Effector memory CD8-positive, alpha-beta T cell (primary cell): ENCODE measurements at regions not wholly inside any gene's neighbourhood (a gene's known extent, or its start where the extent isn't known, plus 50 kb on each side); places are given as distances from the start of the nearest gene placed in this dataset.
"Not testable (repeated sequence)": the region's sequence is repeated elsewhere in the genome, so short reads cannot be mapped to it uniquely, and the experiment has no call there.

Source experiments
- ATAC-seq: fragments of 150-1000 bp; cut with Tn5 transposase; replicated peaks from 2 replicates; pipeline ENCODE4 v1.10.0; 2021; ENCODE audit warnings: mild to moderate bottlenecking, moderate library complexity
- DNase-seq, 3 experiments: peaks; one replicate each; pipeline ENCODE4 v3.0.0; 2021
- H3K27ac Mint-ChIP-seq, 2 donors: one replicate each; pipeline ENCODE4 v1.8.0; 2022; ENCODE audit warnings: mild to moderate bottlenecking in 2 of 2, mixed read lengths in 2 of 2, moderate library complexity in 2 of 2
- H3K27me3 Mint-ChIP-seq, 2 donors: one replicate each; pipeline ENCODE4 v1.8.0; 2022; ENCODE audit warnings: mixed read lengths in 2 of 2
- H3K36me3 Mint-ChIP-seq: one replicate; pipeline ENCODE4 v1.8.0; 2022; ENCODE audit warnings: mild to moderate bottlenecking, moderate library complexity, mixed read lengths; ENCODE audit not compliant: insufficient read depth
- H3K4me1 Mint-ChIP-seq, 2 donors: one replicate each; pipeline ENCODE4 v1.8.0; 2022; ENCODE audit warnings: low read depth in 2 of 2, mixed read lengths in 2 of 2
- H3K4me3 Mint-ChIP-seq, 2 donors: one replicate each; pipeline ENCODE4 v1.8.0; 2022; ENCODE audit warnings: mild to moderate bottlenecking in 2 of 2, mixed read lengths in 2 of 2, moderate library complexity in 2 of 2
- H3K9me3 Mint-ChIP-seq, 2 donors: one replicate each; pipeline ENCODE4 v1.8.0; 2022; ENCODE audit warnings: mixed read lengths in 2 of 2

DNA sequence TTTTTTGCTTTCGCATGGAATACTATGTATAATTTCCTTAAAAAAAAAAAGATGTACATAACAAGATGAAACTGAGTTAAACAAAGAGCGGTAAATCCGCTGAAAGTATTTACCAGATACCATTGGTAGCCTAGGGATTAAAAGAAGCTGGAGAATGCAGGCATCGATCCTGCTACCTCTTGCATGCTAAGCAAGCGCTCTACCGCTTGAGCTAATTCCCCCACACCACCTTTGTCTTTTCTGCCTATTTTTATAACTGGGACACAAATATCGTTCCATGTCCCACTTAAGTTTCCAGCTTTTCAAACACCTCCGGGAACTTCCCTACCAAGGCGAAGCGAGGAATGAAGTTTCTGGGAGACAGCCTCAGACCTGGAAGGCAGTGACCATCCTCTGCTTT lies 498.4 kb downstream of the PRIM2 start:
- H3K9me3 Mint-ChIP-seq, H3K27ac Mint-ChIP-seq, ATAC-seq, DNase-seq, H3K36me3 Mint-ChIP-seq, H3K4me3 Mint-ChIP-seq, H3K4me1 Mint-ChIP-seq: not testable (repeated sequence)
- H3K27me3 Mint-ChIP-seq, result peaks cover 24 to 31% of the 10 kb centered on the region in 2 donors

- H3K4me1 Mint-ChIP-seq, H3K36me3 Mint-ChIP-seq, DNase-seq, H3K27ac Mint-ChIP-seq, H3K4me3 Mint-ChIP-seq, ATAC-seq, H3K9me3 Mint-ChIP-seq: not testable (repeated sequence)
- peaks cover 19 to 48% of the 10 kb centered on the region in 2 donors for H3K27me3 Mint-ChIP-seq
Observed at GRCh38 chr6:57821325-57821724, 503.9 kb downstream of the PRIM2 start.

DNA sequence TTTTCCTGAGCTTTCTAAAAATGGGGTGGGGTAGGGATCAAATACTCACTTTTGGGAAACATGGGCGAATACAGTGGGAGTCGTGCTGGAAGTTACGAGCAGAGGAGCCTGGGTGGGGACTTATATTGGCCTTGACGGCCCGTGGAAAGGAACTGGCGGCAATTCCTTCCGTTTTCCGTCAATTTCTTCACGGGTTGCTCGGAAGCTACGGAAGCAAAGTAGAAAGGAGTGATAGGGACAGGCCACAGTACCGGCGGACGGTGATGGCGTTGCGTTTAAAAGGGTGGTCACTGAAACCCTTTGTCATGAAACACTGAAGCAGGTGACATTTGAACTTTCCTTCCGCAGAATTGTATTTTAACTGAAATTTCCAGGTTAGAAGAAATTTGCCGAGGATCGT lies 505.0 kb downstream of the PRIM2 start:
- not testable (repeated sequence) for ATAC-seq, H3K27ac Mint-ChIP-seq, H3K36me3 Mint-ChIP-seq, H3K9me3 Mint-ChIP-seq, H3K4me3 Mint-ChIP-seq, H3K4me1 Mint-ChIP-seq, DNase-seq
- peaks cover 25 to 43% of the 10 kb centered on the region in 2 donors for H3K27me3 Mint-ChIP-seq

GRCh38 chr6:57822896-57823358 lies 505.5 kb downstream of the PRIM2 start:
- Mint-ChIP-seq H3K27me3 (peaks cover 25 to 43% of the 10 kb centered on the region in 2 donors), H3K4me1 (no peaks in the 10 kb centered on the region), H3K36me3 (peaks cover 3% of the 10 kb centered on the region), H3K27ac (no peak overlapping the region), H3K9me3 (no peaks in the 10 kb centered on the region), H3K4me3 (no peak overlapping the region)
- ATAC-seq, result no peak
- no peak for DNase-seq

- ATAC-seq, H3K4me1 Mint-ChIP-seq, H3K9me3 Mint-ChIP-seq, DNase-seq, H3K27ac Mint-ChIP-seq, H3K27me3 Mint-ChIP-seq, H3K36me3 Mint-ChIP-seq, H3K4me3 Mint-ChIP-seq: not testable (repeated sequence)
Observed at GRCh38 chr6:57837622-57838209, 520.3 kb downstream of the PRIM2 start.

GRCh38 chr6:57841551-57841950 lies 524.1 kb downstream of the PRIM2 start:
- H3K9me3 Mint-ChIP-seq, DNase-seq, H3K27ac Mint-ChIP-seq, ATAC-seq, H3K27me3 Mint-ChIP-seq, H3K36me3 Mint-ChIP-seq, H3K4me3 Mint-ChIP-seq, H3K4me1 Mint-ChIP-seq: not testable (repeated sequence)

GRCh38 chr6:57853745-57854407 lies 536.4 kb downstream of the PRIM2 start:
- not testable (repeated sequence) for H3K27ac Mint-ChIP-seq, H3K9me3 Mint-ChIP-seq, ATAC-seq, H3K4me1 Mint-ChIP-seq, H3K36me3 Mint-ChIP-seq, DNase-seq, H3K4me3 Mint-ChIP-seq
- H3K27me3 Mint-ChIP-seq, result peaks cover 16 to 34% of the 10 kb centered on the region in 2 donors

DNA sequence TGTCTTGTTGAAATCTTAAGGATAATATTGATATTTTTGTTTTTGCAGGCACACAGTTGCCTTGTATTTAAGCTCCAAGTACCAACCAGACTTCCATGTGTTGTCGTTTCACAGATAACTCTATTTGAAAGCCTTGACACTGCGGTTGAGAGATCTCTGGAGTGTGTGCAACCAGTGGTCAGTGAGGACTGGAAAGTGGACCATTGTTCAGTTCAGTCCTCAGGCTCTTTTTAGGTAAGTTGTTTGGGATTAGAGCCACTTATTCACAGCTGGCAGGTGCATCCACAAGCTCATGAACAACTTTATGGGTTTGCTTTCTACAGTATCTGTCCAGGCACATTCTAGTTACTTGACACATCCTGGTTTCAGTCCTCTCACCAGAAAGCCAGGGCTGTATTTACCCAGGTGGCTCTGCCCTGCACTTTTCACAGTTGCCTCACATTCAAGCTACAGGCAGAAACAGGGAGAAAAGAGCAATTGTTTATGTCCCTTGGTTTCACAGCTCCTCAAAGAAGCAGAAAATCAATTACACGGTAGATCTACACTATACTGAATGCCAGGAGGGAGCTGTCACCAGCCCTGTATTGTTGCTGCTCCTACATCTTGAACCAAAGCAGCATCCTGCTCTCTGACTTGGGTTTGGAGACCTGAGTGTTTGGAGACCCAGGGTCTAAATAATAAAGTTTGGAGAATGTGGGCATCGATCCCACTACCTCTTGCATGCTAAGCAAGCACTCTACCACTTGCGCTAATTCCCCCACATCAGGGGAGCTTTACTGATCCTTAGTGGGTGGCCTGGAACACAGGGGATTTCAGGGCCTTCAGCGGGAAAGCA lies 543.3 kb downstream of the PRIM2 start:
- H3K36me3 Mint-ChIP-seq, DNase-seq, H3K4me1 Mint-ChIP-seq, H3K27ac Mint-ChIP-seq, H3K4me3 Mint-ChIP-seq, H3K9me3 Mint-ChIP-seq, ATAC-seq: not testable (repeated sequence)
- peaks cover 0 to 11% of the 10 kb centered on the region in 2 donors for H3K27me3 Mint-ChIP-seq

DNA sequence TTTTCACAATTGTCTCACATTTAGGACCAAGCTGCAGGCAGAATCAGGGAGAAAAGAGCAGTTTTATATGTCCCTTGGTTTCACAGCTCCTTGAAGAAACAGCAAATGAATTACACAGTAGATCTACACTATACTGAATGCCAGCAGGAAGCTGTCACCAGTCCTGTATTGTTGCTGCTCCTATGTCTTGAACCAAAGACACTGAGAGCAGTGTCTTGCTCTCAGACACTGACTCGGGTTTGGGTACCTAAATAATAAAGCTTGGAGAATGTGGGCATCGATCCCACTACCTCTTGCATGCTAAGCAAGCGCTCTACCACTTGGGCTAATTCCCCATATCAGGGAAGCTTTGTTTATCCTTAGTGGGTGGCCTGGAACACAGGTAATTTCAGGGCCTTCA lies 552.7 kb downstream of the PRIM2 start:
- not testable (repeated sequence) for DNase-seq, H3K4me1 Mint-ChIP-seq, H3K9me3 Mint-ChIP-seq, H3K27ac Mint-ChIP-seq, ATAC-seq, H3K4me3 Mint-ChIP-seq, H3K36me3 Mint-ChIP-seq
- H3K27me3 Mint-ChIP-seq, result peaks cover 6 to 18% of the 10 kb centered on the region in 2 donors

- H3K4me3 Mint-ChIP-seq, ATAC-seq, H3K27me3 Mint-ChIP-seq, H3K36me3 Mint-ChIP-seq, DNase-seq, H3K4me1 Mint-ChIP-seq, H3K9me3 Mint-ChIP-seq, H3K27ac Mint-ChIP-seq: not testable (repeated sequence)
Observed at GRCh38 chr6:57873424-57873823, 556.0 kb downstream of the PRIM2 start.

- ATAC-seq, H3K36me3 Mint-ChIP-seq, DNase-seq, H3K27ac Mint-ChIP-seq, H3K4me3 Mint-ChIP-seq, H3K27me3 Mint-ChIP-seq, H3K9me3 Mint-ChIP-seq, H3K4me1 Mint-ChIP-seq: not testable (repeated sequence)
Observed at GRCh38 chr6:57876659-57877058, 559.2 kb downstream of the PRIM2 start.

GRCh38 chr6:57877729-57878128 lies 560.3 kb downstream of the PRIM2 start:
- not testable (repeated sequence) for H3K9me3 Mint-ChIP-seq, H3K36me3 Mint-ChIP-seq, H3K27ac Mint-ChIP-seq, DNase-seq, H3K27me3 Mint-ChIP-seq, H3K4me3 Mint-ChIP-seq, H3K4me1 Mint-ChIP-seq, ATAC-seq

DNA sequence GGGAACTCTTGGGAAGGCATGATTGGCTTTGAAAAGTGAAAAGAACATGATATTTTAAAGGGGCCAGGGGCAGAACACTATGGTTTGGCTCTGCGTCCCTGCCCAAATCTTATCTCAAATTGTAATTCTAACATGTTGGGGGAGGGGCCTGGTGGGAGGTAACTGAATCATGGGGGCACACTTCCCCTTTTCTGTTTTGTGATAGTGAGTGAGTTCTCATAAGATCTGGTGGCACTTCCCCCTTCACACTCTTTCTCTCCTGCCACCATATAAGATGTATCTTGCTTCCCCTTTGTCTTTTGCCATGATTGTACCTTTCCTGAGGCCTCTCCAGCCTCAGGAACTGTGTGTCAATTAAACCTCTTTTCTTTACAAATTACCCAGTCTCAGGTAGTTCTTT lies 561.4 kb downstream of the PRIM2 start:
- not testable (repeated sequence) for H3K36me3 Mint-ChIP-seq, H3K27me3 Mint-ChIP-seq, DNase-seq, ATAC-seq, H3K9me3 Mint-ChIP-seq, H3K4me3 Mint-ChIP-seq, H3K27ac Mint-ChIP-seq, H3K4me1 Mint-ChIP-seq

DNA sequence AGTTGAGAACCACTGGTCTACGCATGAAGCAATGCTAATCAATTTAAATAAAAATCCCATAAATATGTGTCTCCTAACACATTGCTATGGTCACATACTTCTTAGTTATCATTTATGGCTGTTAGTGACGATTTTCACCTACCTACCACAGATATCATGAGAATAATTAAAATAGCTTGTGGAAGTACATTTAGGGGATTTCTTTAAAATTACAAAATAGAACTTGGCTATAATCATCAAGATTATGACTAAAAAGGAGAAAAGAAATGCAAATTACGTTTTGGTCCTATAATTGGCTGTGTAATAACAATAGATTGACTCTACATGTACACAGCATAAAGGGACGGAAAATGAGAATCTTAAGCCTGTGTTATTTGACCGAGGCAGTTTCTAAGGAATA lies 581.4 kb downstream of the PRIM2 start:
- H3K27ac Mint-ChIP-seq, H3K27me3 Mint-ChIP-seq, DNase-seq, H3K9me3 Mint-ChIP-seq, H3K36me3 Mint-ChIP-seq, H3K4me1 Mint-ChIP-seq, ATAC-seq, H3K4me3 Mint-ChIP-seq: not testable (repeated sequence)
